Bone marrow (tissue), 2 donors: ENCODE measurements at regions not wholly inside any gene's neighbourhood (a gene's known extent, or its start where the extent isn't known, plus 50 kb on each side); places are given as distances from the start of the nearest gene placed in this dataset.

Experiments used
- DNase-seq, 2 donors: peaks; one replicate each; lab custom pipeline; 2025; lab: John Stamatoyannopoulos, UW

DNA sequence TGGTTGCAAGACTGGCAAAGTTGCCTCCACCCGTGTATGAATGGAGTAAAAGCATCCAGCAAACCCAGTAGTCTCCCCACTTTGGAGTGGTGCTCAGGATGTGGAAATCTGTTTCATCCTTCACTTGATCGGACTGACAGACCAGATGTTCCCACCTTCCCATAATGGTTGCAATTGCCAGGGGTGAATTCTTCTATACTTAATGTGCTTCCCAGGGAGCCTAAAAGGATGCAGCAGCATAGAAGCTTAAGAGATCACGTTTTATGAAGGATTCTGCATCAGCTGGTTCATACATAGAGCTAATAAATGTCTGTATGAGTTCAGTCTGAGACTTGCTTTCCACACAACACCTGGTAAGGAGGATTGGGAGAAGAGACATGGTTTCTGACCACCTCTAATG, 198.8 kb upstream of the S1PR3 start:
- DNase-seq, result no peak

DNA sequence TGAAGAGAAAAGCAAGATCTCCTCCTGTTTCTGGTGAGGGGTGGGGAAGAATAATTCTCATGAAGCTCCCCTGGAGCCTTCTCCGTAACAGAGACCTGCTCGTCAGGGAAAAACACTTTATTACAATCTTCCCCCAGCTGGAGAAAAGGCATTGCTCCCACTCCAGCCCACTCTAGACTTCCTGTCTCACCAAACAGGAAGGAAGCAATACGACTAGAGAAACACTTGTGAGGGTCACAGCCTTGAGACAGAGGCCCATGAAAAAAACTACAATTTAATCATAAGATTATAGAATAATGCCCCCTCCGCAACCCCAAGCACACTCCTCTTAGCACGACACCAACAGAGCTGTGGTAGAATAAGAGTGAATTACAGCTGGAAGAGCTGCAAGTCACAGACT, 197.2 kb upstream of the S1PR3 start:
- DNase-seq, result no peak

DNA sequence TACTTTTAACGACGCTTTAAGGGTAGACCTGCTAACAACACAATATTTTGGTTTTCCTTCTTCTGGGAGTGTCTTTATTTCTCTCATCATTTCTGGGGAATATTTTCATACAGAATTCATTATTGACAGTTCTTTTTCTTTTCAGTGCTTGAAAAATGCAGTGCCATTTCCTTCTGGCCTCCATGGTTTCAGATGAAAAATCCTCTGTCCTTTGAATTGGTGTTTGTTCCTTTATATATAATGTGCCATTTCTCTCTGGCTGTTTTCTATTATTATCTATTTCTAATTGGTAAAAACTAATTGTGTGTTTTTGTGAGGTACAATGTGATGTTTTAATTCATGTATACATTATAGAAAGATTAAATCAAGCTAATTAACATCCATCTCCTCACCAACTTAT, 194.3 kb upstream of the S1PR3 start:
- no peak for DNase-seq

GRCh38 chr9:88798476-88798875, 192.8 kb upstream of the S1PR3 start:
- DNase-seq, result no peak

DNA sequence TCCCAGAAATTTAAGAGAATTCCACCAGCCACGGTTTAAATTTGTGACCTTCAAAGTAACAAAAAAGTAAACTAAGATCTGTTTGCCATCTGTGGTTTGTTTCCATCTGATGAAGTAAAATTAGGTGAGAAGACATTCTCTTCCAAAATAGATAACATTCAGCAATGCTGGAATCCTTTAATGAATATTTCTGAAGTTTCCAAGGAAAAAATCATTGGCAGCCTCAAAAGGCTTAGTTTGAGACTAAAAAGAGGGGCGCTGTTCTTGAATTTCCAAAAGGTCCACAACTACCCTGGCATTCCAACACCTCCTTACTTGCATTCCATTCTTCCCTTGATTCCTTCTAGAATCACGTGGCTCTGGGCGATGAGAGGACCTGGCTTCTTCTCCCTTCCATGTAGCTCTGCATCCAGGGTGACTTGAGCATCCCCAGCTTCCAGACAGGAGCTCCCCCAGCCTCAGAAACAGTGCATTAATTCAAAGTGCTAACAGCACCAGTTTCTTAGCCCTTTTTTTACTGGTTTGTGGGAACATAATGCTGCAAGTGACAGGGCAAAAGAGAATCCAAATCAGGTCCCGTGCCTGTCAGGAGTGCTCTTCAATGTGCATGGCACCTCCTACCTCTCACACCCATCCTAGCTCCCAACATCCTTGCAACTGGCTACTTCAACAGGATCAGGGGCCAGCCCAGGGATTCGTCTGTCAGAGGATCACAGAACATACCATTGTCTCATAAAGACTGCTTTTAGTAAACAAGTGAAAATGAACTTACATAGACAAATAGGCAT, 191.5 kb upstream of the S1PR3 start:
- no peak for DNase-seq

- no peak for DNase-seq
Observed at GRCh38 chr9:88800329-88800682, 191.0 kb upstream of the S1PR3 start.

GRCh38 chr9:88801214-88801796, 190.0 kb upstream of the S1PR3 start:
- DNase-seq, result no peak

DNA sequence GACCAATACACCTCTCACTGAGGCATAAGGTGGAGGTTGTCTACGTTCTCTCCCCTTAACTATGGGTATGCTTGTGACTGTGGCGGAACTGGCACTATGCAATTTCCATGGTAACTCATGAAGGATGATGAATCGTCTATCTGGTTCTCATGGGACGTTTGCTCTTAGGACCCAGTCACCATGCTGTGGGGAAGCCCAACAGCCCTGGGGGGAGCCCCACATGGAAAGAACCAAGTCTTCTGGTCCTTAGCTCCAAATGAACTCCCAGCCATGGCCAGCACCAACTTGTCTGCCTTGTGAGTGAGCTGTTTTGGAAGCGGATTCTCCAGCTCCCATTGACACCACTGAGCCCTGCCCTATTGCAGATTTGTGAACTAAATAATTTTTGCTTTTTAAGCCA, 188.7 kb upstream of the S1PR3 start:
- DNase-seq, result no peak

DNA sequence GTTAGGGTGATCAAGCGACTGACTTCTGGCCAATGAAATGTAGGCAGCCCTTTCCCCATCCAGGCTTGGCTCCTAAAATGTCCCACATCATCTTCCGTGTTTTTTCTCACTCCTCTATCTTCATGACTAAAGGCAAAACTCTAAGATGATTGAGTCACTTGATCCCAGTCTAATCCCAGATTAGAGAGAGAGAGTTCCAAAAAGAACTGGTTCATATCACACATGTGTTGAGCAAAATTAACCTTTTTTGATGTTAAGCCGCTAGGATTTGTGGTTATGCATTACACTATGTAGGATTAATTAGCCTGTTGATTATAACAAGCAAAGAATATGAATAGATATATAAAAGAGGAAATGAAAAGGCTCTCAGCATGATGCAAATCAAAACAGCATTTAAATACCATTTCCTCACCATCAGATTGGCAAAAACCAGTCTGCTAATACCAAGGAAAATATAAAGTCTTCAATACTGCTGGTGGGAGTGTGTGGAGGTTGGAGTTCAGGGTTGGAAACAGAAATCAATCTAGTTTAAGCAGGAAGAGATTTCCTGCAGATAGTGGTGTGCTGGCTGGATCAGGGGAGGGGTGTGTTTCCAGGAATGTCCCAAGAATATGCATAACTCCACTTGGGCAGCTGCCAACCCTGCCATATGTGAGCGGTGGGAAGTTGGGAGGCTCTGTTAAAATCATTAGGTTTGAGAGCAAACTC, 187.6 kb upstream of the S1PR3 start:
- no peak for DNase-seq

DNA sequence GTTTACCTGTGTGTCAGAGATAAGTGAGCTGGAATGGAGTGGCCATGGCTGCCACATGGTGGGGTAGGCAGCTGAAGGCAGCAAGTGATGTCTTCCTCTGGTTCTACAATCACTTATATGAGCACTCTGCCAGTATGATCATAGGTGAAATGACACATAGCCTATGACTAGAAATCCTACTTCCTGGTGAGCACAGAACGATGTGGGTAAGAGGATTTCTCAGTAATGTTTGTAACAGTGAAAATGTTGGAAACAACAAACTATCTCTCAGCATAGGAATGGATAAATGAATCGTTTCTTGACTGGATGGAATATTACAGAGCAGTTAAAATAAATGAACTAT, 187.0 kb upstream of the S1PR3 start:
- DNase-seq, result no peak

- no peak for DNase-seq
Observed at GRCh38 chr9:88805217-88805943, 185.9 kb upstream of the S1PR3 start.

- DNase-seq, result no peak
Observed at GRCh38 chr9:88807426-88807825, 183.8 kb upstream of the S1PR3 start.

DNA sequence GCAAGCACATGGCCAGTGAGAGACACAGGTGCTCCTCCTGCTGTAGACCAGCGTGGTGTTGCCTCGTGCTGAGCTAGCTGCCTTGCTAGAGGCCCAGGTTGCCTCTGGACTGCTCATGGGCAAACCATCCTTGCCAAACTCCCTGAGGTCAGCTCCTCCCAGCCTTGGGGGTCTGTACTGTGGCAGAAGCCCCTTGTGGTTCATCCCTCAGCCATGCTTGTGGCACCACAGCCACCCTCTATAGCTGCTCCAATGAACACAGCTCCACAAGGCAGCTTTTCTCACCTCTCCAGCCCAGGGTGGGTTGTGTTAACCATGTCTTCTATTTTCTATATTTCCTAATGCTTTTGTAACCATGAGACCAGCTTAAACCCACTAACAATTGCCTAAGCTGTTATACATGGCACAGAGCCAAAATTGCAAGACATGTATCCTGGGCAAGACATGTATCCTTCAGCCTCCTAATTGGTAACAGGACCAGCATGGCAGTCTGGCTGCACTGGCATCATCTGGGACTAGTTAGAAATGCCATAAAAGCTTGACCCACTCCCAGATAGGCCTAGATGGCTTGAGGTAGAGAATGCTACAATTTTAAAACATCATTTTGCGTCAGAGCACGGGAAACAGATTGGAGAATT, 183.1 kb upstream of the S1PR3 start:
- no peak for DNase-seq

GRCh38 chr9:88808761-88809354, 182.4 kb upstream of the S1PR3 start:
- DNase-seq, result no peak

DNA sequence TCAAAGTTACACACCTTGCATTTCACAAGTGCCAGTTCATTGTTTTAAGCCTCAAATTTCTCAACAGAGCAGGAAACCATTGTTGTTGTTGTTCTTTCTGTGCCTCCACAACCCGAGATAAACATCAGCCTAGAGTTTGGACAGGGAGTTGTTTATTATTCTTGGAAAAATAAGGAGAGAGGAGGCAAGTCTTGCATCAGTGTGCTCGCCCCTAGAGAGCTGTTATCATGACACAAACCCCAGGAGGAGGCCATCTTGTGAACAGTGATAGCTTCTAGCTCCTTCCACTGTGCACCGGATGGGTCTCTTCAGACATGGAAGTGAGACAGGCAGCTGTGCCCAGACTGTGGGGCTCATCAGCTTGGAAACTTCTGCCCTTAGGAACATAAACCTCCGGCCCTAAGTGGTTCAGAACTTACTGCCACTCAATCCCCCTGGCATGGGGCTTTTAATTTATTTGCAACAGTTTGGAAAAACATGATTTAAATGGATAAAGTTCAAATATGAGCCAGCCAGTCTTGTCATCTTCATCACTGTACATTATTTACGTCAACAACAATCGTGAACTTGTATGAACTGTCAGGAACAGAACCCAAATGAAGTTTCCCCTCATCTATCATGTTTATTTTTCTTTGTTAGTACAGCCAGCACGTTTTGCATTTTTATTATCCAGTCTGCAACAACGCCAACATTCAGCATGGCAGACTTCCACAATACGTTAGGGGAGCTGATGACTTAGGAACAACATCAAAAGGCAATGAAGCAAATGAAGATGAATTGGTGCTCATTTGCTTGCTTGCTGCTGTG, 181.7 kb upstream of the S1PR3 start:
- no peak for DNase-seq

DNA sequence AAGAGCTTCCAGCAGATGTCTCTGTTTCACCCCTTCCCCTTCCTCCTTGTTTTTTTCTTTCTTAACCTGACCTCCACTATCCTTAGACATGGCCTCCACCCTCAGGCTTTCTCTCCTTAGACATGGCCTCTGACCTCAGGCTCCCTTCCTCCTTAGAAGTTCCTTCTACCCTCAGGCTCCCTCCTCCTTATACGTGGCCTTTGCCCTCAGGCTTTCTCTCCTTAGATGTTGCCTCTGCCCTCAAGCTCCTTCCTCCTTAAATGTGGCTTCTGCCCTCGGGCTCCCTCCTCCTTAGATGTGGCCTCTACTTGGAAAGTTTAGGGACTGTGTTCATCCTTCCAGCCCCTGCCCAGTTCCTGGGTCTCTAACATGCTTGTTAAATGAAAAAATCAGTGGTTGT, 180.4 kb upstream of the S1PR3 start:
- no peak for DNase-seq

- DNase-seq, result no peak
Observed at GRCh38 chr9:88811511-88811910, 179.8 kb upstream of the S1PR3 start.

- no peak for DNase-seq
Observed at GRCh38 chr9:88812938-88813637, 178.2 kb upstream of the S1PR3 start.

DNA sequence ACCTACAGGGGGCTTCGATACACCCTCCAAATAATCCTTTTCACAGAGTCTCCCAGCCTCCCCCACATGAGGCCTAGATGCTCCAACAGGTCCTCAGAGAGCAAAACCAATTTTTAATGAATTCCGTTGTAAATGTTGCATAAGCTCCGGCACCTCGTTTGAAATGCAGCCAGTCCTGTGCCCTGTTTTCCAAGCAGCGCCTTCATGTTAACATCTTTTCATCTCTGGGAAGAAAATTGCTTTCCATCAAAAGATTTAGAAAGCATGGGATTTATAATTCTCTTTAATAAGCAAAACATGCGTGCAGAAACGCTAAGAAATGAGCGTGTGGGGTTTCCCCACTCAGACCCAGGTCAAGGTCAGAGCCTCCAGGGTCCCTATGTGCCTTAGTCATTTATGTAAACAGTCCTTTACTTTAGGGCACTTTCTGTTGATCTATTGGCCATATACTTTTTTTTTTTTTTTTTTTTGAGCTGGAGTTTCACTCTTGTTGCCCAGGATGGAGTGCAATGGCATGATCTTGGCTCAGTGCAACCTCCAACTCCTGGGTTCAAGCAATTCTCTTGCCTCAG, 177.5 kb upstream of the S1PR3 start:
- DNase-seq, result no peak

DNA sequence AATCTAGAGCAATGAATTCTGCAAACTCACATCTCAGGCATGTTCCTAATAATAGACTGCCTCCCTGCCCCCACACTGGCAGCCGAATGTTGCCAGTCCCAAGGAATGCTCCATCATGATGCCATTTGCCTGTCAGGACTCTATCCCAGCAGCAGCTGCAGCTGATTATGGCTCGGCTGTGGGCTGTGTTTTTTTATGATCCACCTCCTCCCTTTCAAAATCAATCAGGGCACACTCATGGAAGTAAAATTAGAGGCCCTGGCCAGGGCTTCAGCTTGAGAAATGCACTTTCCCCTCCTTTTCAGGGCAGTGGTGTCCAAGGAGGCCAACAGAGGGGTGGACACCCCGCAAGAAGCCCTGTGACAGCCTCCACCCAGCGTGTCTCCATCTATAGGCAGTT, 176.7 kb upstream of the S1PR3 start:
- no peak for DNase-seq
